ENCODE measurements at regions not wholly inside any gene's neighbourhood (a gene's known extent, or its start where the extent isn't known, plus 50 kb on each side); places are given as distances from the start of the nearest gene placed in this dataset.

GRCh38 chrX:2626750-2627149 is 64.3 kb upstream of the CD99 start:
- Histone ChIP-seq H3K27me3 (ENCODE audit: insufficient read depth) (no peaks in the 10 kb centered on the region), H3K4me1 (ENCODE audit: insufficient read depth) (no peaks in the 10 kb centered on the region), H3K9me2 (ENCODE audit: insufficient read depth) (peaks cover 8% of the 10 kb centered on the region; the same call in 1 of the 2 replicates), H3K79me2 (replicated peaks; ENCODE audit: insufficient read depth) (peaks cover 3% of the 10 kb centered on the region; the same call in 1 of the 2 replicates), H3K4me2 (no peak overlapping the region), H3K27ac (ENCODE audit: low read depth) (no peak overlapping the region), H4K20me1 (replicated peaks; ENCODE audit: insufficient read depth) (peaks cover 6% of the 10 kb centered on the region; the same call in 1 of the 2 replicates), H3K36me3 (ENCODE audit: insufficient read depth) (peaks cover 33% of the 10 kb centered on the region), H2AFZ (no peak overlapping the region), H3K4me3 (no peak overlapping the region), H3F3A (replicated peaks; ENCODE audit: low read depth) (peaks cover 9% of the 10 kb centered on the region)
- DNase-seq (ENCODE audit: low spot score) (no peak), ATAC-seq (no peak)
- H3K4me3 Mint-ChIP-seq: no peak overlapping the region
- H3K27ac Mint-ChIP-seq: no peak overlapping the region
- TF ChIP-seq EZH2 (IDR thresholded peaks at IDR 0.05; ENCODE audit: low read depth, unreplicated experiment): no peak
- no peak for TF ChIP-seq CREB1 (CRISPR knock-in tag; IDR thresholded peaks at IDR 0.05; ENCODE audit: low read depth)
- TF ChIP-seq NANOG (IDR thresholded peaks at IDR 0.05; ENCODE audit: borderline replicate concordance): no peak
- no peak for TF ChIP-seq ETS1 (IDR thresholded peaks at IDR 0.05)
- TF ChIP-seq EZH2phosphoT487 (IDR thresholded peaks at IDR 0.05; ENCODE audit: unreplicated experiment): no peak
- no peak for TF ChIP-seq ZNF462 (CRISPR knock-in tag; IDR thresholded peaks at IDR 0.05)
- TF ChIP-seq REST (IDR thresholded peaks at IDR 0.05; ENCODE audit: unreplicated experiment): no peak
- no peak for TF ChIP-seq JUNB (IDR thresholded peaks at IDR 0.05; ENCODE audit: unreplicated experiment)
- no peak for TF ChIP-seq ZNF114 (CRISPR knock-in tag; IDR thresholded peaks at IDR 0.05)
- no peak for TF ChIP-seq STAT1 (IDR thresholded peaks at IDR 0.05; ENCODE audit: unreplicated experiment)
- no peak for TF ChIP-seq CTCF (conservative IDR thresholded peaks at IDR 0.05; ENCODE audit: low read depth in 2 of 2)
- no peak for TF ChIP-seq POLR2AphosphoS5 (IDR thresholded peaks at IDR 0.05; ENCODE audit: low read depth)
- TF ChIP-seq ZNF331 (CRISPR knock-in tag; IDR thresholded peaks at IDR 0.05; ENCODE audit: low read depth): no peak
- H3K9me3 Mint-ChIP-seq: peaks cover 3% of the 10 kb centered on the region; the same call in 1 of the 3 replicates
- H3K4me1 Mint-ChIP-seq: peaks cover 8% of the 10 kb centered on the region; the same call in 2 of the 3 replicates
- peaks cover 5% of the 10 kb centered on the region for H3K27me3 Mint-ChIP-seq (ENCODE audit: insufficient read depth, low read depth, poor library complexity)
- peaks cover 87% of the 10 kb centered on the region for H3K36me3 Mint-ChIP-seq (ENCODE audit: low read depth)
